Endothelial cell of umbilical vein (primary cell): ENCODE measurements at regions not wholly inside any gene's neighbourhood (a gene's known extent, or its start where the extent isn't known, plus 50 kb on each side); places are given as distances from the start of the nearest gene placed in this dataset.

ENCODE experiments used
- EZH2 ChIP-seq: IDR thresholded peaks from 2 replicates; pipeline ENCODE4 v1.6.1; 2012; ENCODE audit warnings: borderline replicate concordance, low read depth, mild to moderate bottlenecking, moderate library complexity, low read length, inconsistent platforms; ENCODE audit not compliant: severe bottlenecking
- FOS ChIP-seq: IDR thresholded peaks from 2 replicates; pipeline ENCODE4 v1.6.1; 2011; ENCODE audit warnings: mild to moderate bottlenecking, low read length, moderate library complexity, borderline replicate concordance; ENCODE audit not compliant: insufficient read depth
- JUN ChIP-seq: IDR thresholded peaks from 2 replicates; pipeline ENCODE4 v1.6.1; 2011; ENCODE audit warnings: borderline replicate concordance, low read depth; ENCODE audit not compliant: insufficient read length, insufficient read depth
- POLR2A ChIP-seq: IDR thresholded peaks from 2 replicates; pipeline ENCODE4 v1.6.1; 2012; ENCODE audit warnings: low read depth, mild to moderate bottlenecking, control low read depth, low read length
- POLR2AphosphoS5 ChIP-seq: IDR thresholded peaks from 2 replicates; pipeline ENCODE4 v1.6.1; 2012; ENCODE audit warnings: low read depth, mild to moderate bottlenecking, control low read depth, low read length, moderate library complexity; ENCODE audit not compliant: insufficient read depth
- TF ChIP-seq, protein P1 (sequence below), 2 donors: IDR thresholded peaks; 1 replicate in 1 of 2; 2 replicates in 1 of 2; pipeline ENCODE4 v1.5.1; 2011; ENCODE audit warnings: low read length in 2 of 2, mild to moderate bottlenecking in 2 of 2, moderate library complexity in 2 of 2, control low read depth in 1 of 2, inconsistent platforms in 1 of 2, low read depth in 1 of 2; ENCODE audit not compliant: insufficient read depth in 1 of 2; ENCODE audit errors: extremely low read depth in 1 of 2
- TF ChIP-seq, protein P2 (sequence below): IDR thresholded peaks from 2 replicates; pipeline ENCODE4 v1.6.1; 2011; ENCODE audit not compliant: insufficient read depth, insufficient read length

DNA sequence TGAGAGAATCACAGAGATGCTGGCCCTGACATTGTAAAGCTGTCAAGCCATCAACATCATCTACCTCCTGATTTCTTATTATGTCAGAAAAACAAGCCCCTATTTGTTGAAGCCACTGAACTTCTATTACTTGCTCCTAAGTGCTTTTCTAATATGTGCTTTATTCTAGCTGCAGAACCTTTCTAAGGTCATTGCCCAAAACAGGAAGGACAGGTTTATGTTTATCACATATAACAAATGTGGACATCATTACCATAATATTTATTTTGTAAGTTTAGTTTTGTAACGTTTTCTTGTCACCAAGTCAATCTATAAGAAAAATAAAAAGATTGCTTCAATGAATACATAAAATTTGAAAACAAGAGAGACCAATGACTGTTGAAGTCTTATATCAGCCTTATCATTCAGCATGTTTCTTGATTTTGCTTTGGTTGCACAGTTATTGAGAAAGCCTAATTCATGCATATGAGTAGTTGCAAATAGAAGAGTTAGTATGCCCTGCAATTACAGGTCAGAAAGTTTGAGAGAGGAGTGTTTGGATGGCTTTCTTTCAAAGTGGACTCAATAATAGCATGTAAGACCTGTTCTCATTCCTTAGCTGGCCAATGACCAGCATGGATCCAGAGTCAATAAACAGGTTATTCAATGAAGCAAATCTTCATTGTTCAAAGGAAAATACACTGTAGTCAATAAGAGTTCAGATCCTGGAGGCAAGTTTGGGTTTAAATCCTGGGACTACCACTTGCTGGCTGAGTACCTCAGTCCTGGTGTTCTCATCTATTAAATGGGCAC lies 84.1 kb downstream of the MAB21L3 start:
- TF ChIP-seq POLR2A: no peak
- TF ChIP-seq, protein P1, sequence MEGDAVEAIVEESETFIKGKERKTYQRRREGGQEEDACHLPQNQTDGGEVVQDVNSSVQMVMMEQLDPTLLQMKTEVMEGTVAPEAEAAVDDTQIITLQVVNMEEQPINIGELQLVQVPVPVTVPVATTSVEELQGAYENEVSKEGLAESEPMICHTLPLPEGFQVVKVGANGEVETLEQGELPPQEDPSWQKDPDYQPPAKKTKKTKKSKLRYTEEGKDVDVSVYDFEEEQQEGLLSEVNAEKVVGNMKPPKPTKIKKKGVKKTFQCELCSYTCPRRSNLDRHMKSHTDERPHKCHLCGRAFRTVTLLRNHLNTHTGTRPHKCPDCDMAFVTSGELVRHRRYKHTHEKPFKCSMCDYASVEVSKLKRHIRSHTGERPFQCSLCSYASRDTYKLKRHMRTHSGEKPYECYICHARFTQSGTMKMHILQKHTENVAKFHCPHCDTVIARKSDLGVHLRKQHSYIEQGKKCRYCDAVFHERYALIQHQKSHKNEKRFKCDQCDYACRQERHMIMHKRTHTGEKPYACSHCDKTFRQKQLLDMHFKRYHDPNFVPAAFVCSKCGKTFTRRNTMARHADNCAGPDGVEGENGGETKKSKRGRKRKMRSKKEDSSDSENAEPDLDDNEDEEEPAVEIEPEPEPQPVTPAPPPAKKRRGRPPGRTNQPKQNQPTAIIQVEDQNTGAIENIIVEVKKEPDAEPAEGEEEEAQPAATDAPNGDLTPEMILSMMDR (IDR thresholded peaks at IDR 0.05; ENCODE audit: extremely low read depth in 1 of 2, insufficient read depth in 1 of 2, low read depth in 1 of 2, low read length in 2 of 2): no peak
- TF ChIP-seq EZH2: no peak
- TF ChIP-seq FOS: no peak
- no peak for TF ChIP-seq POLR2AphosphoS5
- TF ChIP-seq JUN: no peak
- TF ChIP-seq, protein P2, sequence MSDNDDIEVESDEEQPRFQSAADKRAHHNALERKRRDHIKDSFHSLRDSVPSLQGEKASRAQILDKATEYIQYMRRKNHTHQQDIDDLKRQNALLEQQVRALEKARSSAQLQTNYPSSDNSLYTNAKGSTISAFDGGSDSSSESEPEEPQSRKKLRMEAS: no peak
